GM19438 (cell line): ENCODE measurements at regions not wholly inside any gene's neighbourhood (a gene's known extent, or its start where the extent isn't known, plus 50 kb on each side); places are given as distances from the start of the nearest gene placed in this dataset.

ENCODE experiments used
- ATAC-seq: cut with Tn5 transposase; IDR thresholded peaks from one replicate; pipeline ENCODE4 v1.9.1; 2021; ENCODE audit warnings: low read depth; ENCODE audit not compliant: unreplicated experiment

DNA sequence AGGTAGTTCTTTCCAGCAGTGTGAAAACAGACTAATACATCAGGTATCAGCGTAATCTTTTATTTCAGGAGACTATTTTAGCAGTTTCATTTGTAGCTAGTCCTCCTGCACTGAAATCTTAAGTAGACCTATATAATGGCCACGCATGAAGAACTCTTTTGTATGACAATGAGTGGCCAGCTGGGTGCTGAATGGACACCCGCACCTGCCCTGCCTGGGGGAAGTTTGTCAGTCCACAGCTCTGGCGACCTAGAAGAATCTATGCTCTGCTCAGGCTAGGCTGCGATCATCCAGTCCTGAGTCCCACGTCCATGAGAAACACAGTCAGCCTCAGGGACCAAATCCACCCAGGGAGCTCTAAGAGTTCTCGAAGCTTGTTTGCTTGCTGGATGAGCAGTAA is 709.2 kb upstream of the ID2 start:
- ATAC-seq, result no peak

DNA sequence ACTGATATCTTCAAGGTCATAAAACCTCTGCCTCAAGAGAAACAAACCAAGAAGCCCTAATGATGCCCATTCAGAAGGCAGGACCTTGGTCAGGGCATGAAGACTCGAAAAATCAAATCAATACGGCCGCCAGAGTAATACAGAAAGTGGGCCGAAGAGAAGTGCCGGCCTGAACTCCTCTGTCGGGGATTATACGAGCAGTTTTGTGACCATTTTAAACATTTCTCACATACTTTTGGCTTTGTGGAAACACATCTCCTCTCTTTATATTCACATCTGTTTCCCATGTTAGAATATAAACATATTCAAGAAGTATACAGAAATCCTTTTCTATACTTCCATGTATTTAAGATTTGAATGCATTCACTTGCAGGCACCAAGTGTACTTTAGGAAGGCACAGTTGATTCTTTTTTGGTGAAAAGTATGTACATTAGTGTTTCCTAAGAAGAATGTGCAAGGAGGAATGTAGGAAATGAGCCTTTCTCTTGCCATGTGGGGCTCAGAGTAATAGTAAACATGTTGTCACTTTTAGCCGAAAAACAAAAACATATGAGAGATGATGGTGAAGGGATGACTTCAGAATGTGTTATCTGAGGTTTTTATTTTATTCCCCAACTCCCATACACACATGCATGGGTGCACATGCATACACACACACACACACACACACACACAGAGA is 707.9 kb upstream of the ID2 start:
- no peak for ATAC-seq

DNA sequence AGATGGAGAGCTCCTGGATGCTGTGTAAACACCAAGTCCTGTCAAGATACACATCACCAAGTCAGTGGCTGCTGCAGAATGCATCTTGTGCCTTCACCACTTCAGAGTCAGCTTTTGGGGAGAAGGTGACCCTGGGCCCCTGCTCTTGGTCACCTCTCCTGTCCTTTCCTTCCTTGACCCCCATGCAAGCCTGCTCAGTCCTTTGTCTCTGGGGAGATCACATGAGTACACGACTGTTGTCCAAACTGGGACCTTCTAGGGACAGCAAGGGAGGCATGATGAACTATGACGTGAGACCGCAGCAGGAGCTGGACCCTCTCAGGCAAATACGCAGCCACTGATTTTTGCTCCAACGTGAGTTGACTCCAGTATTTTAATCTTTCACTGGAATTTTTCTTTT is 706.9 kb upstream of the ID2 start:
- ATAC-seq, result no peak

DNA sequence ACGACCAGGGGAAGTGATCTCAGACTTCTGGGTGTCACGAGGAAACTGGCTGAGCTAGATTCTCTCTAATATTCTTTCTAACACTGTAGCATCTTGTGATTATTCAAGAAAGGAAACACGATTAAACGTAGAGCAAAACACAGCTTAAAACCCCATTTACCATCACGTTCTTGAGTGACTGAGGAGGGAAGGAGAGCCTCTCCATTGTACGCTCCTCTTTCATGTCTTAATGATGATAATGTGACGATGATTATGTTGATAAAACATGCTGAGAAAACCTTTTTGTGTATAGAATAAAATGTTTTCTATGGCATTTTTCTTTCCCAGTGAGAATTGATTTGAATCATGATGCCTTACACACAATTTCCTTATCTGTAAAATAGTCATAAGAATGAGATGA is 705.6 kb upstream of the ID2 start:
- no peak for ATAC-seq

DNA sequence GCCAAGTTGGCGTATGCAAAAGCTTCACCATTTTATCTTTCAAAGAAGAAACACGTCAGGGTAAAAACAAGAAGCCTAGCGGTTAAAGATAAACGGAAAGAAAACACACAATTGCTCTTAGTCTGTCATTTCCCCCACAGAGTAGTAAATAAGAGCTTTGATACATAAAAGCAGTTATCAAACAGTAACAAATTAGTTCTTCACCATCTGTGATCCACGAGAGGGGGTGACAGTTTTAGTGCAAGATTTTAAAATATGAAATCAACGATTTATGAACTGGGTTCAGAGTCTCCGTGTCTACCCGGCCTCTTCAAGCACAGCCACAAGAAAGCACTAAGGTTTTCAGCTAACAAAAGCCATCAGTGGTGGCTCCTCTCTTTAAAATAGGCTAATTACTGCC is 703.9 kb upstream of the ID2 start:
- no peak for ATAC-seq

DNA sequence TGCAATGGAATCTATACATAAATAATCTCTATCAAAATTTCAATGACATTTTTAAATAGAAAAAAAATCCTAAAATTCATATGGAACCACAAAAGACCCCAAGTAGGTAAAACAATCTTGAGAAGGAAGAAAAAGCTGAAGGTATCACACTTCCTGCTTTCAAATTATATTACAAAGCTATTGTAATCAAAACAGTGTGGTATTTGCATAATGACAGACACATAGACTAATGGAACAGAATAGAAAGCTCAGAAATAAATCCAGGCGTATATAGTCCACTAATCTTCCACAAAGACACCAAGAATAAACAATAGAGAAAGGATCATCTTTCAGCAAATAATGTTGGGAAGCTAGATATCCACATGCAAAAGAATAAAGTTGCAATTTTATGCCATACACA is 699.8 kb upstream of the ID2 start:
- ATAC-seq, result no peak

DNA sequence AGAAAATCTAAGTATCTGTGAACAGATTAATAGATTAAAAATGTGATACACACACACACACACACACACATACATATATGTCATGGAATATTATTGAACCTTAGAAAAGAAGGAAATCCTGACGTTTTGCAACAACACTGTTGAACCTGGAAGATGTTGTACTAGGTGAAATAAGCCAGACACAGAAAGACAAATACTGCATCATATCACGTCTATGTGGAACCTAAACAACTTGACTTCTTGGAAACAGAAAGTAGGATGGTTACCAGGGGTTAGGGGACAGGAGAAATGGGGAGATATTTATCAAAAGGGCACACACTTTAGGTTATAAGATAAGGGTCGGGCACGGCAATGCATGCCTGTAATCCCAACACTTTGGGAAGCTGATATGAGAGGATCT is 698.4 kb upstream of the ID2 start:
- no peak for ATAC-seq

DNA sequence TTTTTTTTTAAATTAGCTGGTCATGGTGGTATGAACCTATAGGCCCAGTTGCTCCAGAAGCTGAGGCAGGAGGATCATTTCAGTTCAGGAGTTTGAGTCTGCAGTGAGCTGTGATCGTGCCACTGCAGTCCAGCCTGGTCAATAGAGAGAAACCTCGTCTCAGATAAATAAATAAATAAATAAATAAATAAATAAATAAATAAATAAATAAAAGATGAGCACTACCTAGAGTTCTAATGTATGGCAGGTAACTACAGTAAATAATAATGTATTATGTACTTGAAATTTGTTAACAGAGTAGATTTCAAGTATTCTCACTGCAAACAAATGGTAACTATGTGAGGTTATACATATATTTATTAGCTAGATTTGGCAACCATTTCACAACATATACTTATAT is 697.9 kb upstream of the ID2 start:
- no peak for ATAC-seq

DNA sequence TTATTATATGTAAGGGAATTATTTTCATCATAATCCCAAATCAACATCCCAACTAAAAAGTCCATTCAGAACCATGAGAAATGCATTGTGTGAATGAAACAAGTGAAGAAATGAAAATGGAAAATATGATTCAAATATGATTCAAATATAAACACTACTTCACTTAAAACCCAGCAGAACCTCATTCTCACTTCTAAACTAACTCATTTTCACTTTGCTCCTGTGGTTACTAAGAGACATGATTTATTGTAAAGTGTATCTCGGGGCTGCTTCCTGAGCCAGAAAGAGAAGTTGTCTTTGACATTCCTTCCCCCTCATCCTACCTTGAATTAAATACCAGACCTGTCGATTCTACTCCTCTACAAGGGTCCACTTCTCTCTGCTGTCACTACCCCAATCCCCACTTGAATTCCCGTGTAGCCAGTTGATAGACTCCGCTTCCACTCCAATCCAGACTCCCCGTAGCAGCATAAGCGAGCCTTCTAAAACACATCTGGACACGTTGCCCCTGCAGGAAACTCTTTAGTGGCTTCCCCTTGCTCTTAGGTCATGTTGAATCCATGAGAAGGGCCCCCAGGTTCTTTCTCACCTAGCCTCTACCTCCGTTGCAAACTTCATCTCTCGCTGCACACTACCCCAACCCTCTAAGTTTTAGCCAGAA is 697.0 kb upstream of the ID2 start:
- no peak for ATAC-seq

DNA sequence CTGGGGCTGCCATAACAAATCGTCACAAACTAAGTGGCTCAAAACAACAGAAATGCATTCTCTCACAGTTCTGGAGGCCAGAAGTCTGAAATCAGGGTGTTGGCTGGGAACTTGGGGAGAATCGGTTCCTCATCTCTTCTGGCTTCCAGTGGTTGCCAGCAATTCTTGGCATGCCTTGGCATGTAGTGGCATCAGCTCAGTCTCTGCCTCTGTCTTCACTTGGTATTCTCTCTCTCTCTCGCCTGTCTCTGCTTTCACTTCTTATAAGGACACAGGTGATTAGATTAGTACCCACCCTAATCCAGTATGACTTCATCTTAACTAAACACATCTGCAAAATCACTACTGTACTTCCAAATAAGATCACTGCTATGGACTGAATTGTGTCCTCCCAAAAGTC is 695.4 kb upstream of the ID2 start:
- no peak for ATAC-seq

DNA sequence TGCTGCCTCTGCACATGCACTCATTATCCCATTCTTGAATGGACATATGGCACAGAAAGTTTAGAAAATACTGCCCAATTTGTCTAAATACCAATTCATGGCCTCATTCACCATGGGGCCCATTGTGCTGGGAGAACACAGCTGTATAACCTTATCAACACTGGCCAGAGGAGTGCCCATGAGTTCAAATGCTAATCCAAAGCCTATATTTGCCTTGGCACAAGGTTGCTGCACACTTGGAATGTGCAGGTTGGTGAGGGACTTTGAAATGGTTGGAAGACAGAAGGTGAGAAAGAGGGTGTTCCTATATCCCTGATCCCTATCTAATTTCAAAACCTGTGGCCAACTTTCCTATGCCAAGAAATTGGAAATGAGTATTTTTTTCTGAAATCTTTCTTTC is 693.9 kb upstream of the ID2 start:
- ATAC-seq, result no peak

DNA sequence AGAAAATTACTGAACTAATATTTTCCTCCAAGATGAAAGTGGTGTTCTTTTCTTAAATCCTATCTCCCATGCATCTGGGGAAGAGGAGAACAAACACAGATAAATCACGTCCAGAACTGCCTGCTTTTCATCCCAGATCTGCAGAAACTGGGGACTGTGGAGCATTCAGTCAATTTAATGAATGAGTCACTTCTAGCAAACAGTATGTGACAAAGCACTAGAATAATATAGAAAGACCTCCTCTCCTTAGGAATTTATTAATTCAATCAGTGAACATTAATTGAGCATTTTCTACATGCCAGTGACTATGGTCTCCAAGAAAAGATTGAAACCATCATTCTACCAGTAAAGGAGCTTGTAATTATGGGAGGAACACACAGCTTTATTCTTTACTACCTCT is 693.4 kb upstream of the ID2 start:
- no peak for ATAC-seq

DNA sequence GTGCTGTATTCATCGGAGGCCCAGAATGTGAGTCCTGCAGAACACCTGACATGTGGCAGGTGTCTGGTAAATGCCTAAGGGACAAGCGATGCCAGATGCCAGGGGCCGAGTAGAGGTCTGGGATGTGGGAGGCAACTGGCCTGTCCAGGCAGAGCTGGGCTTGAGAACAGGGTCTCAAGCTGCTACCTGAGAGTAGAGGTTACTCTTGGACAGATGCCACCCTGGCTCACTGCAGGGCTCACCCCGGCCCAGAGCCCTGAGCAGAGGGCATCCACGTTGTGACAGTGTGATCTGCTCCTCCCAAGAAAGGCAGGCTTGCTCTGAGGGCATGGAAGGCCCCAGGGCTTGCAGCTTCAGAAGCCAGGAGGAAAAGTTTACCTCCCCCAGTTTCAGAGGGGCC is 692.0 kb upstream of the ID2 start:
- ATAC-seq, result no peak

DNA sequence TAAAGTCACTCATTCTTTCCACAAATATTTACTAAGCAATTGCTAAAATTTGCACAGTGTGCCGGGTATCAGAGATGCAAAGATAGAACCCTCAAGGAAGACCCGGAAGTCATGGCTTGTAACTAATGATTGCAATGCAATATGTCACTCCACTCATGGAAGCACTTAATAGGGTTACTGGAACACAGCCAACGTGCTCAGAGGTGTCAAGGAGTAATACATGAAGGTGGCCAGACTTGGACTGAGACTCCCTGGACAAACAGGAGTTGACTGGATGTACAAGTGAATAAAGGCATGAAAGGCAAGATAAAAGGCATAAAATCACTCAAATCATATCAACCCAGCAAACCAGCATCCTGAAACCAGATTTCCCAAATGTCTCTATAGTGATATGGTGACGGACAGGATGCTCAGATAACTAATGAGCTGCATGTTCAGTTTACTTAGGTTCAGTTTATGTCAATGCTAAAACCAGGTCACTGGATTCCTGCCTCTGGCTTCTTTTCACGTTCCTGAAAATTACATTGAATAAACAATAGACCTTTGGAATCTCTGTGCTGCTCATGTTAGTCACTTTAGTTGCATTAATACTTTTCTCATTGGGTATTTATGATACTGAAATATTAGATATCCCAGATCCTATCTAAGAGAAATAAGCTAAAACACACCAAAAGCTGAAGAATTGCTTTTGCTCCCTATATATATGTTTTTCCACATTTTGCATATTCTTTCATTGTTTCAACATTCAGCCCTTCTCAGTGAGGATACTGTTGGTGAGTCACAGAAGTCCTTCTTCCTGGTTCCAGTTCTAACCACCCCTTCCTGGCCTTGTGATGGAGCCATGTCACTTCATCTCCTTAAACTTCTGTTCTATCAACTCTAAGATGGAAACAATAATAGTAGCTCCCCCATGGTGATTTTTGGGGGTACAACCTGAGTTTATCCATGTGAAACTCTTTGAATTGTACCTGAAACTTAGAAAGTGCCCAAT is 688.9 kb upstream of the ID2 start:
- ATAC-seq, result no peak

DNA sequence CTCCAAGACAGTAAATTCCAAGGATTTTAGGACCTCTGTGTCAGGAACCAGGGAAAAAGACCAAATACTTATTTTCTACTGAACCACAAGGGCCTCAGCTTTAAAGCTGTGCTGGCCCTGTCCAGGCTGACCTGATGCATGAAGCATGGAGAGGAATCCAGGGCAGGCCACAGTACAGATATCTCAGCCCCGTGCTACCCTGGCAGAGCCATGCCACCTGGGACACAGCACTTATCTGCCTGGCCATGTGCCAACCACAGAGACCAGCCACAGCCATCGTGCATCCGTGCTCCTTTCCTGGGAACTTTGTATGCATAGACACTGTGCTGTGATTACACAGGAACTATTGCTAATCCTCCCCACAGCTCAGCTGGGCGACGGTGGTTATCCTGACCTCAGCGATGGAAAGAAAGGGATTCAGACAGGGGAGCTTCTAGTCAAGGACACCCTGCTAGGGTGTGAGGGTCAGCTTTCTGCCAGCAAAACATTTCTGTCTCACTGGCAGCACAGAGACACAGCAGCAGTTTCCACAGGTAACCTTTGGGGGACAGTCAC is 687.4 kb upstream of the ID2 start:
- ATAC-seq, result no peak

DNA sequence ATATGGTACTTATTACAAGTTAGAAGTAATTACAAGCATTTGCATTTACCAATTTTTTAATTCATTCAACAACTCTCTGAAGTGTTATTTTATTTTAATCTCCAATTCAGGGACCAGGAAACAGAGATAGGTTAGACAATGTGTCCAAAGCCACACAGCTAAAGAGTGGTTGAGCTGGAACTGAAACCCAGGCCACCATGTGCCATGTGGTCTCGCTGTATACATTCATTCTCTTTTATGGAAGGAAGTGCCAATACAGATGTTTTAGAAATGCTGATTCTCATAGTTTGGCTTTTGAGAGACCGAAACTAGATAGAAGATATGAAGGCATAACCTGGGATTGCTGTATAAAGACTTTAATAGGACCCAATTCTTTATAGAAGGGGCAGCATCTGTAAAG is 684.6 kb upstream of the ID2 start:
- no peak for ATAC-seq

DNA sequence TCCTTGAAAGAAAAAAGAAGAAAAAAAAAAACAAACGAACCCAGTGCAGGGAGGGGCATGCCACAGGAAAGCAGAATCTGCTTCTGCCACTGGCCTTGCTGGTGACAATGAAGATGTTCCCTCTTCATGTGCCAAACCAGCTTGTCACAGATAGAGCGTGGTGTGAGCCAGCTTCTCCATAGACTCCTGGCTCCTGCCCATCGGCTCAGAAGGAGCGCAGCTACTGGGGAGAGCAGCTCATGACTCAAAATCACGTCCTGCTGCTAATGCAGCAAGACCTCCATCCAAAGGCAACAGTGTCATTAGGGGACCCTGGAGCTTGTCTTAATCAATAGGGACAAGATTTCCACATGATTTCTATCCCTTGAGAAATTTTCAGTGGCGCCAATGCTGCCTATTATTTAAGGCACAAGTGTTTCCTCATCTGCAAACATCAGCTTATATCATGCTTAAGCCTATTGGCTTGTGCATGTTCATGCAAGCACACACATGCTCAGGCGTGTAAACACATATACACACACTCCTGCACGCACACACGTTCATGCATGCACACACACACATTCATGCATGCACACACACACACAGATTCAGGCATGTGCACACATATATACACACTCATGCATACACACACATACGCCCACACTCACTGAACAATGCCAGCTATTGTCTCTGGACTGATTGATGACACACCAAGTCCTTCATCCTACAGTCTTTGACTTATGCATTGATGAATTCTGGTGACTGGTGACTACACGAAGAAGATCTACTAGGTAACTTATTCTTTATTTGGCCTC is 682.0 kb upstream of the ID2 start:
- ATAC-seq, result no peak

DNA sequence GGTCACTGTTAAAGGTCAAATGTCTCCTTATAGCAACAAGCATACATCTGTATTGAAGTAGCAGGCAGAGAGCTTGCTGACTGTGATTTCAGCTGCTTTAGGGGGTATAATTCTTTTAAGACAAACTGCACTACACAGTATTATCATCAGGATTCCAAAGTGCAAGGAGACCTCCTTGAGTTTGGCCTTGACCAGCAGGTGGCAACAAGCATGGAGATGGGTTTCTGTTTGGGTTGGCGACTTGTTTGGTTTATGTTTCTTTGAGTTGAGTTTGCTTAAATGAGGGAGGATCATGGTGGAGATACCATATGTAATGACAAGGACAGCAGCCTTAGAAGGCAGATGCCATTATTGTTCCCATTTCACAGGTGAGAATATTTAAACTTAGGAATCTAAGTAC is 681.0 kb upstream of the ID2 start:
- no peak for ATAC-seq

DNA sequence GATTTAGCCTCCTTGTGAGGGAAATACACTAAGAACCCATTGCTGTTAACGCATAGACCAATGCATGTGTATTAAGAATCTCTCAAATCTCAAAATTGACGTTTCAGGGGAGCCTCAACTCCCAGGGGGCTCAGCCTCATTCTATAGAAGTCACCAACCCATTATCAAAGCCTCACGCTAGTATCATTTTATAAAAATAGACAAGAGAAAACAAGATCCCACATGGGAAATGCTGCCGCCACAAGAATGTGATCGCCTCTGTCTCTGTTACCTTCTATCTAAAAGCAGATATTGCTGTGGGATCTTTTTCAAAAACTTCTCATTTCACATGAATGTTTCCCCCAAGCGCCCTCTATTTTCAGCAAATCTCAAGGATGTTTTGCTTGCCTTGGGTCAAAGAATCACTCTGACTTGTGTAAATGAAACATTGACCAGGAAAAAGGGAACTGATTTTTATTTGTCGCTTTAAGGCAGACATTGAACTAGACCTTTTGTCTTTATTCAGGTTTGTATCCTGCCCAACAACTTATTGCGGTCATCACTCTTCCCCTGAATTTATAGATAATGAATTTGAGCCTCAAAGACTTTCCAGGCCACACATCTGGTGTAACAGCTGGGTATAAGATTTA is 679.0 kb upstream of the ID2 start:
- no peak for ATAC-seq

DNA sequence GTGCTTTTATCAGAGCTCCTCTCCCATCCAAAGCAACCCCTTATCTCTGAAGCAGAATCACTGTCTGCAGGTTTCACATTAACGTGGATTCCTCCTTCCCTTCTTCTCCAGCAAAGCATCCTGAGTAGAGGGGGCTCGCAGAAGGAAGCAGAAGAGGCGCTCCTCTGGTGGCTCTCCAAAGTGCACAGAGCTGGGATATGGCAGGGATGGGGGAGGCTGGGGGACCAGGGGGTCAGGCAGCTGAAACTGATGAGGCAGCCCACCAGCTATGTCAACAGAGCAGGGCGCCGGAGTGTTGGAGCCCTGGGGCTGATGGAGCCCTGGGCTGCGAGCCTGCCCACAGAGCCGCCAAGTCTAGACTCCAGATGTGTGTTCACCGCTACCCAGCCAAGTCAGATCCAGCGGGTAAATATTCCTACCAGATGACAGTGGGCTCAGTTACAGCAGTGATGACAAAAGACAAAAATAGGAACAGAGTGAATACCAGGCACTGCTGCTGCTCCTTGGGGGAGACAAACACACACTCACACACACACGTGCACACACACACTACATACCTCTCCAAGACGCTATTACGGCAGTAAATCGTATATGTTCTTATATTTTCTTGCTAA is 678.3 kb upstream of the ID2 start:
- ATAC-seq, result no peak
